ENCODE measurements at regions not wholly inside any gene's neighbourhood (a gene's known extent, or its start where the extent isn't known, plus 50 kb on each side); places are given as distances from the start of the nearest gene placed in this dataset.

DNA sequence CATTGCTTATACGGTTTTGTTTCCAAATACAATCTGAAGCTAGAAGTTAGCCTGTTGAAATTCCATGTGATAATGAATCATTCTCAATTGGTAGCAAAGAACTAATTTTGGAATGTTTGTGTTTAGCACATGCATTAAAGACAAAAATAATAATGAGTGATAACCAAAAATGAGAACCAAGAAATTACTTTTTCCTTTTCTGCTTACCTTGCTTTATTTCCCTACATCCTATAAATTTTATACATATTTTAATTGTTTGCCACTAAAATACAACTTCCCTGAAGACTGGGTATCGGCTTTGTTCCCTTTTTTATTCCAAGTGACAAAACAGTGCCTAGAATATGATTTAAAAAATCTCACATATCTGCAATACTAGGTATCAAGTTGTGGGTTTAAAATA, 203.8 kb upstream of the TACR3 start:
- Histone ChIP-seq H2AFZ (no peak overlapping the region), H3K4me2 (no peak overlapping the region), H3K9me3 (ENCODE audit: low read depth) (no peaks in the 10 kb centered on the region), H3K27me3 (no peaks in the 10 kb centered on the region), H3K4me1 (ENCODE audit: insufficient read depth) (no peaks in the 10 kb centered on the region), H3K36me3 (replicated peaks; ENCODE audit: insufficient read depth, low read depth) (no peaks in the 10 kb centered on the region), H4K20me1 (ENCODE audit: insufficient read depth, poor library complexity, severe bottlenecking) (no peaks in the 10 kb centered on the region), H3K79me2 (no peaks in the 10 kb centered on the region), H3K9me2 (replicated peaks; ENCODE audit: insufficient read depth) (no peaks in the 10 kb centered on the region), H3K27ac (no peak overlapping the region), H3K4me3 (no peak overlapping the region)
- WGBS (ENCODE audit: low lambda C conversion rate, missing lambda C conversion rate): 79% methylated on average over 2 of the region's 2 CpGs
- TF ChIP-seq, protein P1, sequence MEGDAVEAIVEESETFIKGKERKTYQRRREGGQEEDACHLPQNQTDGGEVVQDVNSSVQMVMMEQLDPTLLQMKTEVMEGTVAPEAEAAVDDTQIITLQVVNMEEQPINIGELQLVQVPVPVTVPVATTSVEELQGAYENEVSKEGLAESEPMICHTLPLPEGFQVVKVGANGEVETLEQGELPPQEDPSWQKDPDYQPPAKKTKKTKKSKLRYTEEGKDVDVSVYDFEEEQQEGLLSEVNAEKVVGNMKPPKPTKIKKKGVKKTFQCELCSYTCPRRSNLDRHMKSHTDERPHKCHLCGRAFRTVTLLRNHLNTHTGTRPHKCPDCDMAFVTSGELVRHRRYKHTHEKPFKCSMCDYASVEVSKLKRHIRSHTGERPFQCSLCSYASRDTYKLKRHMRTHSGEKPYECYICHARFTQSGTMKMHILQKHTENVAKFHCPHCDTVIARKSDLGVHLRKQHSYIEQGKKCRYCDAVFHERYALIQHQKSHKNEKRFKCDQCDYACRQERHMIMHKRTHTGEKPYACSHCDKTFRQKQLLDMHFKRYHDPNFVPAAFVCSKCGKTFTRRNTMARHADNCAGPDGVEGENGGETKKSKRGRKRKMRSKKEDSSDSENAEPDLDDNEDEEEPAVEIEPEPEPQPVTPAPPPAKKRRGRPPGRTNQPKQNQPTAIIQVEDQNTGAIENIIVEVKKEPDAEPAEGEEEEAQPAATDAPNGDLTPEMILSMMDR (IDR thresholded peaks at IDR 0.05; ENCODE audit: poor library complexity): no peak
- TF ChIP-seq EZH2phosphoT487 (IDR thresholded peaks at IDR 0.05; ENCODE audit: low read depth, severe bottlenecking, unreplicated experiment) (no peak), EZH2 (IDR thresholded peaks at IDR 0.05; ENCODE audit: borderline replicate concordance) (no peak)
- DNase-seq (ENCODE audit: low spot score): no peak

DNA sequence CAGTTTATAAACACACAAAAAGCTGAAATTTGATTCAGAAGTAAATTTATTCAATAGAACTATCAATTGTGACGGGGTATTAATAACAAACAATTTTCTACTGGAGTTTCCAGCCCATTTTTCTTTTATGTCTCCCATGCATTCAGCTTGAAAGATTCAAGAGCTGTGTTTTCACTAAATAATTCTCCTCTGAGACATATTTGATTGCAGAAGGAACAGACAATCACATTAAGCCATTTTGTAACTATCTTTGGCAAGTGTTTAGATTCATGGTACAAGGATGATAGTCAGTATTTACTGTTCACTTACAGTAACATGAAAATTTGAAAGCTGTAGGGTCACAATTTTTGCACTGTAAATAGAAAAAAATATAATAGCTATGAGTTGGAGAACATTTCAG, 198.4 kb upstream of the TACR3 start:
- Histone ChIP-seq H3K36me3 (replicated peaks; ENCODE audit: insufficient read depth, low read depth) (no peaks in the 10 kb centered on the region), H4K20me1 (ENCODE audit: insufficient read depth, poor library complexity, severe bottlenecking) (no peaks in the 10 kb centered on the region), H3K27ac (no peak overlapping the region), H3K4me2 (no peak overlapping the region), H2AFZ (no peak overlapping the region), H3K9me2 (replicated peaks; ENCODE audit: insufficient read depth) (no peaks in the 10 kb centered on the region), H3K4me3 (no peak overlapping the region), H3K9me3 (ENCODE audit: low read depth) (no peaks in the 10 kb centered on the region), H3K27me3 (no peaks in the 10 kb centered on the region), H3K4me1 (ENCODE audit: insufficient read depth) (no peaks in the 10 kb centered on the region), H3K79me2 (no peaks in the 10 kb centered on the region)
- 84% methylated on average over 1 of the region's 1 CpG for WGBS (ENCODE audit: low lambda C conversion rate, missing lambda C conversion rate)
- DNase-seq (ENCODE audit: low spot score): no peak
- TF ChIP-seq EZH2 (IDR thresholded peaks at IDR 0.05; ENCODE audit: borderline replicate concordance): no peak
- TF ChIP-seq EZH2phosphoT487 (IDR thresholded peaks at IDR 0.05; ENCODE audit: low read depth, severe bottlenecking, unreplicated experiment): no peak
- TF ChIP-seq, protein P1 (IDR thresholded peaks at IDR 0.05; ENCODE audit: poor library complexity): no peak

DNA sequence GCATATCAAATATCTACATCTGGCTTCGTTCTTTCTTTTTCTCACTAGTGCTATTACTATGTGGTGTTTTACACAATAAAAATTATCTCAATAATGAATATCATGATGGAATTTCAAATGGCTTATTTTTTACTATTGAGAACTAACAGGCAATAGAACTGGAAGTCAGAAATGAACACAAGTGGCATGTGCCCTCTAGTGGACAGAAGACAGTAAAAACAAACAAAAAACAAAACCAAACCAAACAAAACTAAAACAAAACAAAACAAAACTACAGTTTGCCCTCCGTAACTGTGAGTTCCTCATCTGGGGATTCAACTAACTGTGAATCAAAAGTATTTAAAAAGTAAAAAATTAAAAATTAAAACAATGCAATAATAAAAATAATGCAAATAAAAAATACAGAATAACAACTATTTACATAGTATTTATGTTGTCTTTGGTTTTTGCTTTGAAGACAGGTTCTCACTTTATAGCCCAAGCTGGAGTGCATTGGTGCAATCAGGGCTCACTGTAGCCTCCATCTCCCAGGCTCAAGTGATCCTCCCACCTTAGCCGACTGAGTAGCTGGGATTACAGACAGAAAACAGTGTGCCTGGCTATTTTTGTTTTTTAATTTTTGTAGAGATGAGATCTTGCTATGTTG, 195.6 kb upstream of the TACR3 start:
- no peak for TF ChIP-seq EZH2 (IDR thresholded peaks at IDR 0.05; ENCODE audit: borderline replicate concordance)
- no peak for TF ChIP-seq EZH2phosphoT487 (IDR thresholded peaks at IDR 0.05; ENCODE audit: low read depth, severe bottlenecking, unreplicated experiment)
- TF ChIP-seq, protein P1 (IDR thresholded peaks at IDR 0.05; ENCODE audit: poor library complexity): peak; percentile 82
- H3K4me2 ChIP-seq: no peak overlapping the region
- DNase-seq (ENCODE audit: low spot score): peak; percentile 31
- H4K20me1 ChIP-seq (ENCODE audit: insufficient read depth, poor library complexity, severe bottlenecking): no peaks in the 10 kb centered on the region
- 56% methylated on average over 3 of the region's 3 CpGs for WGBS (ENCODE audit: low lambda C conversion rate, missing lambda C conversion rate)
- no peak overlapping the region for H3K27ac ChIP-seq
- no peak overlapping the region for H2AFZ ChIP-seq
- H3K9me3 ChIP-seq (ENCODE audit: low read depth): no peaks in the 10 kb centered on the region
- no peaks in the 10 kb centered on the region for H3K4me1 ChIP-seq (ENCODE audit: insufficient read depth)
- no peaks in the 10 kb centered on the region for H3K27me3 ChIP-seq
- H3K4me3 ChIP-seq: no peak overlapping the region
- H3K9me2 ChIP-seq (replicated peaks; ENCODE audit: insufficient read depth): no peaks in the 10 kb centered on the region
- H3K79me2 ChIP-seq: no peaks in the 10 kb centered on the region
- no peaks in the 10 kb centered on the region for H3K36me3 ChIP-seq (replicated peaks; ENCODE audit: insufficient read depth, low read depth)
